ENCODE measurements at regions not wholly inside any gene's neighbourhood (a gene's known extent, or its start where the extent isn't known, plus 50 kb on each side); places are given as distances from the start of the nearest gene placed in this dataset.

DNA sequence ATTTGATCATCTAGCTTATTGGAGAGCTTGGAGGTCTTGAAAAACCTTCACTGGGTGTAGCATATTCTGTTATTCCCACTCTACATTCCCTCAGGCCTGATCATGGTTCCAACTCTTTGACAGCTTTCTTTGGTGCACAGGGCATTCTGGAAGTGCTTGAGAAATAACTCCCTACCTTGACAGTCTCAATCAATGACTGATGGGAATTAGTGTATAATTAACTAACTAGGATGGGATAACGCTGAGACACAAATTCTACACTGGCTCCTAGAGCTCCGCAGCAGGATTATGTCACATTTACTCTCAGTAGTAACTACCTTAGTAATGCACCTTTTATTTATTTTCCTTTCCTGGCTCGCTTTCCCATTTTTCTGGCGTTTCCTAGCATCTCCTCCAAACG, 236.4 kb downstream of the MAP2K6 start:
- H3K4me1 ChIP-seq, result no peaks in the 10 kb centered on the region
- no peaks in the 10 kb centered on the region for H3K36me3 ChIP-seq
- TF ChIP-seq CTCF (IDR thresholded peaks at IDR 0.05) (no peak), POLR2A (IDR thresholded peaks at IDR 0.05) (no peak), POLR2AphosphoS5 (IDR thresholded peaks at IDR 0.05) (no peak), EP300 (IDR thresholded peaks at IDR 0.05) (no peak)
- H3K27me3 ChIP-seq, result no peaks in the 10 kb centered on the region
- WGBS, 2 donors, result 84 to 93% methylated on average over 5 of the region's 5 CpGs
- no peak overlapping the region for H3K4me3 ChIP-seq
- ATAC-seq (ENCODE audit: low FRiP score in 2 of 2) (no peak), DNase-seq (no peak)
- no peaks in the 10 kb centered on the region for H3K9me3 ChIP-seq
- H3K27ac ChIP-seq, result no peak overlapping the region

- H3K36me3 ChIP-seq, result no peaks in the 10 kb centered on the region
- no peak overlapping the region for H3K4me3 ChIP-seq
- no peak for DNase-seq
- no peaks in the 10 kb centered on the region for H3K27me3 ChIP-seq
- H3K27ac ChIP-seq, result no peak overlapping the region
- H3K4me1 ChIP-seq, result no peaks in the 10 kb centered on the region
- no peaks in the 10 kb centered on the region for H3K9me3 ChIP-seq
- no peak for TF ChIP-seq POLR2A (IDR thresholded peaks at IDR 0.05)
- no peak for TF ChIP-seq CTCF (IDR thresholded peaks at IDR 0.05)
- TF ChIP-seq POLR2AphosphoS5 (IDR thresholded peaks at IDR 0.05), result no peak
- no peak for TF ChIP-seq EP300 (IDR thresholded peaks at IDR 0.05)
- no peak for ATAC-seq (ENCODE audit: low FRiP score in 2 of 2)
- WGBS, 2 donors, result 75 to 82% methylated on average over 2 of the region's 2 CpGs
Observed at GRCh38 chr17:69651921-69652320, 237.4 kb downstream of the MAP2K6 start.

GRCh38 chr17:69654981-69655855, 240.7 kb downstream of the MAP2K6 start:
- no peaks in the 10 kb centered on the region for H3K27me3 ChIP-seq
- TF ChIP-seq CTCF (IDR thresholded peaks at IDR 0.05) (no peak), POLR2A (IDR thresholded peaks at IDR 0.05) (no peak), EP300 (IDR thresholded peaks at IDR 0.05) (no peak), POLR2AphosphoS5 (IDR thresholded peaks at IDR 0.05) (no peak)
- no peaks in the 10 kb centered on the region for H3K4me1 ChIP-seq
- DNase-seq (no peak), ATAC-seq (ENCODE audit: low FRiP score in 2 of 2) (peak; percentile 30 to 89)
- no peak overlapping the region for H3K27ac ChIP-seq
- no peak overlapping the region for H3K4me3 ChIP-seq
- no peaks in the 10 kb centered on the region for H3K36me3 ChIP-seq
- no peaks in the 10 kb centered on the region for H3K9me3 ChIP-seq
- 74 to 77% methylated on average over 8 of the region's 8 CpGs for WGBS, 2 donors

GRCh38 chr17:69655902-69656301, 241.4 kb downstream of the MAP2K6 start:
- TF ChIP-seq POLR2AphosphoS5 (IDR thresholded peaks at IDR 0.05), result no peak
- no peak for TF ChIP-seq EP300 (IDR thresholded peaks at IDR 0.05)
- no peak for TF ChIP-seq CTCF (IDR thresholded peaks at IDR 0.05)
- TF ChIP-seq POLR2A (IDR thresholded peaks at IDR 0.05), result no peak
- no peaks in the 10 kb centered on the region for H3K36me3 ChIP-seq
- WGBS, 2 donors, result 83 to 91% methylated on average over 5 of the region's 5 CpGs

More at GRCh38 chr17:69655902-69656301, 241.4 kb downstream of the MAP2K6 start:
- Histone ChIP-seq H3K4me1 (no peaks in the 10 kb centered on the region), H3K4me3 (no peak overlapping the region), H3K27me3 (no peaks in the 10 kb centered on the region), H3K27ac (no peak overlapping the region), H3K9me3 (no peaks in the 10 kb centered on the region)
- no peak for DNase-seq
- ATAC-seq (ENCODE audit: low FRiP score in 2 of 2), result no peak

All from upper lobe of left lung (tissue), 6 donors.